ENCODE measurements at regions not wholly inside any gene's neighbourhood (a gene's known extent, or its start where the extent isn't known, plus 50 kb on each side); places are given as distances from the start of the nearest gene placed in this dataset.
"Not testable (repeated sequence)": the region's sequence is repeated elsewhere in the genome, so short reads cannot be mapped to it uniquely, and the experiment has no call there.

- H3K27me3 ChIP-seq (ENCODE audit: insufficient read depth, poor library complexity, severe bottlenecking); DNase-seq (ENCODE audit: low read depth in 1 of 2, low spot score in 1 of 2); H3K27ac ChIP-seq (replicated peaks); H3K4me3 ChIP-seq (replicated peaks; ENCODE audit: insufficient read depth, low read length): not testable (repeated sequence)
Measured at GRCh38 chr6:60335124-60335523, 1950.9 kb downstream of the KHDRBS2 start.

DNA sequence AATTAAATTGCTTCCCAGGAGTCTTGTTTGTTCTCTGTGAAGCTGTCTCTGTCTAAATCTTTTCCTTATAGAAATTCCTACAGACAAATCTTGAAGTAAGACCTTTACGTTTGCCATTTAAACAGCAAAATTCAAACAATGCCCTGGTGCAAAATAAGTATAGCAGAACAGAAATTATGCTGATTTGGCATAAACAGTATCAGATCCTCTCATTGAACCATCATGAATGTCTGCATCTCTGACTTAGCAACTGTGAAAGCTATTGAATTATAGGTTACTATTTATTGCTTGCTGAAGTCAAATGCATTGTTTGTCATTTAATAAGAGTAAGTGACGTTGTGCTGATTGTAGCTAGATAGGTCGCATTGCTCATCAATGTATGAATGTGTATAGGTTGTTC is 1952.3 kb downstream of the KHDRBS2 start:
- DNase-seq (ENCODE audit: low read depth in 1 of 2, low spot score in 1 of 2); H3K4me3 ChIP-seq (replicated peaks; ENCODE audit: insufficient read depth, low read length); H3K27me3 ChIP-seq (ENCODE audit: insufficient read depth, poor library complexity, severe bottlenecking); H3K27ac ChIP-seq (replicated peaks): not testable (repeated sequence)

DNA sequence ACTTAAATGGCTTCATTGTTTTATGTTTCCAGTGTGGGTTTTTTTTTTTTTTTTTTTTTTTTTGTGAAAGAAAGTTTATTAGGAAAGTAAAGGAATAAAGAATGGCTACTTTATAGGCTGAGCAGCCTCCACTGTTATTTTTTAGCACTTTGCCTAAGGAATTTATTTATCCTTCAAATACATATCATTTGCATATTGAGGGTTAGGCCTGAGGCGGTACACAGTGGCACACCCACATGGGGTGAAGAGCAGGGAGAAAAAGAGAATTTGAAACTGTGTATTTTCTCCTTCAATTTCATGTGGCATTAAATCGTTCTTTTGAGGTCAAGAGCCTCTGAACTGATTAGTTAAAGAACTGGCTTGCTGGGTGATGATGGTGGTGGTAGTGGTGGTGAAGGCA is 1977.1 kb downstream of the KHDRBS2 start:
- H3K27ac ChIP-seq (replicated peaks); DNase-seq (ENCODE audit: low read depth in 1 of 2, low spot score in 1 of 2); H3K4me3 ChIP-seq (replicated peaks; ENCODE audit: insufficient read depth, low read length); H3K27me3 ChIP-seq (ENCODE audit: insufficient read depth, poor library complexity, severe bottlenecking): not testable (repeated sequence)
